Embryonic facial prominence (tissue), 1 donor: ENCODE measurements at regions not wholly inside any gene's neighbourhood (a gene's known extent, or its start where the extent isn't known, plus 50 kb on each side); places are given as distances from the start of the nearest gene placed in this dataset.

Experiments
- DNase-seq: peaks from one replicate; pipeline ENCODE4 v3.0.0-alpha.2; 2016; ENCODE audit errors: extremely low spot score

DNA sequence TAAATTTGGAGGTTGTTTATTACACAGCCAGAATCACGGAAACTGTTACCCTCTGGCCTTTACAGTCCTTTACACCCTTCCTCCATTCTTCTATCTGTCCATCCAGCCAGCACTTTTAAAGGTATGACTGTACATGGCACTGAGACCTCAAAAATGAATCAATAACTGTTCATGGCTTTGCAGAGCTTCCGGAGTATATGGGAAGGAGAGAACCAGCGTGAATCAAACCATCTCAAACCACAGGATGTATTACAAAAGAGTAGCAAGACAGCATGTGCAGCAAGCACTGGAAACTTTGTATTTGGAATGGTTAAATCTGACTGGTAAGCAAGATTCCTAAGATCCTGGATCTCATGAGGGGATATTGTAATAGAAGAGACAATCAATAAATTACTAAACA is 228.5 kb upstream of the CASK start:
- no peak for DNase-seq

DNA sequence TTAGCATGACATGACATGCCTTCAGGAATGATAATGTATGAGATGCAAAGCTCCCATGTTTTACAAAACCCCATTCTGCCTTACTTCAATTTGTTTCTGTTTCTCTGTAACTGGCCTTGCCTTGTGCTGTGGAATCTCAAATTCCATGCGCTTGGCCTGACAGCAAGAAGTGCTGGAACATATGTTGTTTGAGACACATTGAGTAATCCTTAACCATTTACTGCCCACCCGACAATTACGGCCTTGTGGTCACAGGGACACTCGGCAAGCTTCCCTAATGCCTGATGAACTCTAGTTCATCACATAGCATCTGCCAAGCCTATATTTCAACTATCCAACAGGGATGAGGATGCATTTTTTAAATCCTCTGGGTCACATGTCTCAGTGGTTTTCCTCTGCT is 226.4 kb upstream of the CASK start:
- no peak for DNase-seq

DNA sequence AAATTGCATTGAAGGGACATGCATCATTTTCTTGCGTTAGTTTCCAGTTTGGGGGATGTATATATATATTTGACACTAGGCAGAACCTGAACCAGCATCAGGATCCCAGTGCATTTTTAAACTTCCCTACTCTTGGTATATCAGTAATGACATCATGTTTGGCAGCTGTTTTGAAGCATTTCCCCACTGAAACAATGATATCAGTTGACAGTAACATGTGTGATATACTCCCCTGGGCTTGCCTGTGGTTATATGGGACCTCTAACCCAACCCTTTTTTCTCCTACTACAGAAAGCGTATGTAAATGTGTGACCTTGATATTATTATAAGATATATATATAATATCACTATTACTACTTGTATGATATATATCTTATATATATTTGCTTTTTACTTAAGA is 225.9 kb upstream of the CASK start:
- DNase-seq = no peak

DNA sequence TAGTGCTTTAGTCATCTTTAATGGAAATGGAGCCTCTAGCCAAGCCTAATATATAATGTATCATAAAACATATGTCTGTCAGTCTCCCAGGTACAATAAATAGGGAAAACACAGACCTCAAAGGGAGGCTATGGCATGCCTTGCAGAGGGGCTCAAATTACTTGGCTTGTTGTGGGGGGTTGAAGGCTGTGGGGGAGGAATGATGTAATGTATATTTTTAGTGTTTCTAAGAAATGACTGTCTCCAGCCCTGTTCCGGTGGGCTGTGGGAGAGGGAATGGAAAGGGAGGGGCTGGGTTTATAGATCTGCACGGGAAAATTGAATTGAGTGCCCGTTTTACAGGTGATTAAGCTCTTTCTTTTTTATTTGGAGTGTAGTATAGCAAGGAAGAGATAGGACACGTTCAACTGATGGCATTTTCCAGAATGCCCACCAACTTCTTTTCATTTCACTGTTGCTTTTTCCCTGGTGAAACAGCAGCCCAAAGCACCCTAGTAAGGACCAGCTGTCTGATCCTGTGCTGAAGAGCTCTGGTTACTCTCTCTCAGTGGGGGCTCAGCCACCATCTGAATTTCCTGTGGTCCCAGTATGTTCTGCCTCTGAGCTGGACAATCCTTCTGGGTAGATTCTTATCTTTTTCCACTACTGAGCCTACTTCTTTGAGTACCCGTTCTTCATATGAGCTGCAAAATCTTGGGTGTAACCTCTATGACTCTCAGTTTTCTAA is 220.7 kb upstream of the CASK start:
- DNase-seq = peak; percentile 23

DNA sequence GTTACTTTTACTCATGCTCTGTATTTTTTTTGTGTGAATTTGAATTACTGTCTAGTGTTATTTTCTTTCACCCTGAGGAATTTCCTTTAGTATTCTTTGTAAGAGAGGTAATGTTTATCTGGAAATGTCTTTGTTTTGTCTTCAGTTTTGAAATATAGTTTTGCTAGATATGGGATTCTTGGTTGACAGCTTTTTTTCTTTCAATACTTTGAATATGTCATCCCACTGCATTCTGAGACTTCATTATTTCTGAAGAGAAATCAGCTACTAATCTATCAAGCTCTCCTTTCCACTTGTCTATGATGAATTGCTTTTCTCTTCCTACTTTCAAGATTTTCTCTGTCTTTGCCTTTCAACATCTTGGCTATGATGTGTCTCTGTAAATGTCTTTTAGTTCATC is 217.0 kb upstream of the CASK start:
- no peak for DNase-seq

DNA sequence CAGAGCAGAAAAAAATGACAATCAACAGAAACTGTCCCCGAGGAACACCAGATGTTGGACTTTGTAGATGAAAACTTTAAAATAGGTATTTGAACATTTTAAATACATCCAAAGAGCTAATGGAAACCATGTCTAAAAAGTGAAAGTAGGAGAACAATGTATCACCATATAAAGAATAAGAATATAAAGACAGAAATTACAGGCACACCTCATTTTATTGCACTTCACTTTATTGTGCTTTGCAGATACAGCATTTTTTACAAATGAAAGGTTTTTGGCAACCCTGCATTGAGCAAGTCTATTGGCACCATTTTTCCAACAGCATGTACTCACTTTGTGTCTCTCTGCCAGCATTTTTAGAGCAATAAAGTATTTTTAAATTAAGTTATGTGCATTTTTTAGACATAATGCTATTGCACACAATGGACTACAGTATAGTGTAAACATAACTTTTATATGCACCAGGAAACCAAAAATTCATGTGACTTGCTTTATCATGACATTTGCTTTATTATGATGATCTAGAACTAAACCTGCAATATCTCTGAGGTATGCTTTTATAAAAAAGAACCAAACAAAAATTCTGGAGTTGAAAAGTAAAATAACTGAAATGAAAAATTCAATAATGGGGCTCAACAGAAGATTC is 212.4 kb upstream of the CASK start:
- DNase-seq = no peak

DNA sequence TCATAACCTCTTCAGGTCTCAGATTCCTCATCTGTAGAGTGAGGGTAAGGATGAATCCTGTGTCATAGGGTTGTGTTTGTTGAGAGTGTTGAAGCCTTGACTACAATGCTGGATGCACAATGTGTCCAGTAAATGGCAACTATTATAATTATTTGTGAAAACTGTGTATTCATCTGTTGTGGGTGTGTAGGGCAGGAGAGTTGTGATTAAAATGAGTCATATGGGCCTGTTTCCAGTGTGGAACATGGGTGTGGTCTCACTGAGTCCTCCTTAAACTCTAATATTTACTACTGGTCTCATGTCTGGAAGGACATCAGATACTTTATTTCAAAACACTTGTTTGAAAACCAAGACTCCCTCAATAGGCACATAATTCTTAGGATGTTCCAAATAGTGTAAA is 208.5 kb upstream of the CASK start:
- DNase-seq = no peak

DNA sequence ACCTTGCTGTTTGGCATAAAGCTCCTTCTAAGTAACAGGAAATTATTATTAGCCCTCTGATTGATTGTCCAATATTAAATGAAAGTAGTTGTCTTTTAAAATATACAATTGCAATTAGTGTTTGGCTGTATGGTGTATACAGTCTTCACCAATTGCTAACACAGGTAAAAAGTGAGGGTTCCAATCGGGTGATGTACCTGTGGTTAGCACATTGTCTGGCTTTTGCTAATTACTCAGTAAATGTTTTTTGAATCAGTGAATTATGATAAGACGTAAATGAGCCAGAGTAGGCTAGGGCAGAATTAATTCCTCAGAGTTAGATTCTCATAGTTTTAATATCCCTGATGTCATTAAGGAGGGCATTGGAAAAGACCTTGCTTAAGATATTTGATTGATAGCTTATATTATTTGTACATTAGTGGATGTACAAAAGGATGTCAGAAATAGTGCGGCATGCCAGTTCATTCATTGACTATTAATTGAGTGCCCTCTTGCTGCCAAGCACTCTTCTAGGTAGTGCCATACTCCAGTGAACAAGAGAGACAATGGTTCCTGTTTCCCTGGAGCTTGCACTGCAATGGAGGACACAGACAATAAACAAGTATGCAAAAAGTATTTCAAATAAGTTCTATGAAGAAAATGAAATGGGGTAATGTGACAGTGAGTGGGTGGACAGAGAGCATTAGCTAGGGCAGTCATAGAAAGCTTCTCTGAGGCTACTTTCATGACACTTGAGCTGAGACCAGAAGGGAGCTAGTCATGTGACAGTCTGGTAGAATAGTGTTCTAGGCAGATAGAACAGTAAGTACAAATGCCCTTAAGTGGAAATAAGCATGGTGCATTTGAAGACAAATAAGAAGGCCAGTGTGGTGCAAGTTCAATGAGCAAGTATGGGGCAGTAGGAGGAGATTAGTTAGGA is 205.9 kb upstream of the CASK start:
- DNase-seq = no peak

DNA sequence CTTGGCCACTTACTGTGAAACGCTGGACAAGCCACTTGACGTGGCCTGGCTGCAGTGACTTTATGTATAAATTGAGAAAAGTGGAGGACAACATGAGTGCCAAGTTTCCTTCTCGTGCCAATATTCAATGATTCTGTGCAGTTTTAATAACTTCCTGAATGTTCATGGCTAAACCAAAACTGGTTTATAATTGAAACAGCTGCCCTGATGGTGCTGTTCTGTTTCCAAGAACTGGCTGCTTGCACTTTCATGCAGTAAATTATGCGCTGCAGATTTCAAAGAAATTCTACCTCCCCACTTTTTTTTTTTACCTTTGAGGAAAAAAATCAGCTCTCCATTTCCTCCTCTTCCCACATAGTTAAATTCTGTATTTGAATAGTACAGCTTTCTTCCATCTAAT is 205.2 kb upstream of the CASK start:
- DNase-seq = no peak

DNA sequence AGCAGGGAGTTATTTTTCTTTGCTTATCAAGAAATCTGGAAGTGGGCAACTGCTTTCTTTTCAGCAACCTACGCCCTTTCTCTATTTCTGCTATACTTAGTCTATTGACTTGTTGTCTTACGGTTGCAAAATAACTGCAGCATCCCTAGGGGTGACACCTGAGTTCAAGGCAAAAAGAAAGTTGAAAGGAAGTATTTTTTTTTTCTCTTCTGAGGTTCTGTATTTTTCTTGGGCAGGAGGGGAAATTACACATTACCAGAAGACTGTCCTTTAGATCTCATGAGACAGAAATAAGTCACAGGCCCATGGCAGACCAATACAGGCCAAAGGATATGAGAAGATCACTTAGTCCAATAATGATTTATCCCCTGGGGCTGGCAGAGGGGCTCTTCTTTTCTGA is 204.7 kb upstream of the CASK start:
- DNase-seq = no peak

DNA sequence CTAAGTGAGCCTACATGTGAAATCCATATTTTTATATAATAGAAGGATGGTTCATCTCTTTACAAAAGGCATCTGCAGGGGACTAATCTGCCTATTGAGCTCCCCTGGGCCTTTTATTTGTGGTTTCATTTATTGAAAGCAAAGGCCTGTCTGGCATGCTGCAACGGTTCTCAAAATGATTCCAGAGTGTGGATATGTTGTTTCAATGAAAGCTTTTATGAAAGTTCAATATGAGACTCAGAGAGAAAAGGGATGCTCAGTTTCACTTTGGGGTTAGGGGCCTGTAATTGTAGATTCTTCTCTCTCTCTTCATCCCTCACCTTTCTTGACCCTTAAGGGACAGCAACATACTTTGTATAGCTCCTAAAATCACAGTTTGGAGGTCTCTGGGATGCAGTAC is 204.2 kb upstream of the CASK start:
- no peak for DNase-seq

DNA sequence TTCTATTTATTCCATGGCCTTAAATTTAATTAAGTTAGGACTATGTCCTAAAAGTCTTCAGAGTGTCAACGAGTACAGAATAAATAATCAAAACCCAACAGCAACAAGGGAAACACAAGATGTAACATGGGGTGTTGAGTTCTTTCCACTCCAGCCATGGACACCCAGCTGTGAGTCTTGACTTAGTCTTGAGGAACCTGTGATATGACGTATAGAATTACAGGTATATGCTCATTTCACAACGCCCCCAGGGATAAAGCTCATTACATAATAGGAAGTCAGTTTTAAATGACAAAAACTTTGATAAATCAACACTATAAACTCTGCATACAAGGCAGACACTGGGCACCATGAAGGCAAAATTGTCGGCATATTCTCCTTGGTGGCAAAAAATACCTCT is 200.0 kb upstream of the CASK start:
- no peak for DNase-seq

DNA sequence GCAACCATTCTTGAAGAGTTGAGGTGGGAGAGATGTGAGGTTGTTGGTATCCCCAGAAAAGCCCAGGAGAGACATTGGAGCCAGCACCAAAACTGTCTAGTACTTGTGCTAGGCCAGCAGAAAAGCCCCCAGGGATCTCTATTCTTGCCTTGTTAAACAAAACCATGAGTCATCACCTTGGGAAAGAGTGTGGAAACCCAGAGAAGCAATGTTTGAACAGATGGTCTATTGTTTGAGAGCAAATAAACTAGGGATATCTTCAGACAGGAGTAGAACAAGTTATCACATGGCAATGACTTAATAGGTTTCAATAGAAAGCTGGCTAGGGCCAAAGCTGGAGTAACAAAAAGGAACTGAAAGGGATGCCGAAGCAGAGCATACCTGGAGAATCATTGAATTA is 195.7 kb upstream of the CASK start:
- DNase-seq = no peak

DNA sequence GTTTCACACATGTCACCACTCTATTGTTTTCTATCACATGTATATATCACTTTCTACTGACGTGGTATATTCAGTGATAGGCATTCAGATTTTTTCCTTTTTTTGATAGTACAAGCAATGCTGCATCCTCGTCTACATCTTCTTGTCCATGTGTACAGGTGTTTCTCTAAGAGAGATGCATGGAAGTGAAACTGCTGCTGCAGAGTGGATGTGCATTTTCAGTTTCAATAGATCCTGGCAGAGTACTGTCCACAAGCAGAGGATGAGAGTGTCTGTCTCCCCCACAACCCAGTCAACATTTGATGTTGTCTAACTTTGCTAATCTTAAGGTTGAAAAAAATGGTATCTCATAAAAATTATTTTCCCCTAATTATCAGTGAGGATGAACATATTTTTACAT is 194.0 kb upstream of the CASK start:
- no peak for DNase-seq

DNA sequence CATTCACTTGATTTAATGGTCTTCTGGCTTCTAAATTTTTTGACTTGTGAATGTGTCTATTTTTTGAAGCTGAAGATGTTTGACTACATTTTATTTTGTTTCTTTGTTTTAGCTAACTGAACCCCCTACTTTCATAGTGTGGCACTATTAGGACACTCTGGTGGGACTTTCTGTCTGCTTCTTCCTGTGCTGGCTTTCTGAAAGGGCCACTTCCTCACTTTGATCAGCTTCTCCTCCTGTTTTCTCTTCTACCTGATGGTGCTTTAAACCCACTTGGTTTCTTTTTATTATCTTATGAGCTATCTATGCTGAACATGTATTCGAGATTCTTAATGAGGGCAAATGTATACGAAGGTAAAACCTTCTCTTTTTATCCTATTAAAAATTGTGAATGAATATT is 186.1 kb upstream of the CASK start:
- no peak for DNase-seq

DNA sequence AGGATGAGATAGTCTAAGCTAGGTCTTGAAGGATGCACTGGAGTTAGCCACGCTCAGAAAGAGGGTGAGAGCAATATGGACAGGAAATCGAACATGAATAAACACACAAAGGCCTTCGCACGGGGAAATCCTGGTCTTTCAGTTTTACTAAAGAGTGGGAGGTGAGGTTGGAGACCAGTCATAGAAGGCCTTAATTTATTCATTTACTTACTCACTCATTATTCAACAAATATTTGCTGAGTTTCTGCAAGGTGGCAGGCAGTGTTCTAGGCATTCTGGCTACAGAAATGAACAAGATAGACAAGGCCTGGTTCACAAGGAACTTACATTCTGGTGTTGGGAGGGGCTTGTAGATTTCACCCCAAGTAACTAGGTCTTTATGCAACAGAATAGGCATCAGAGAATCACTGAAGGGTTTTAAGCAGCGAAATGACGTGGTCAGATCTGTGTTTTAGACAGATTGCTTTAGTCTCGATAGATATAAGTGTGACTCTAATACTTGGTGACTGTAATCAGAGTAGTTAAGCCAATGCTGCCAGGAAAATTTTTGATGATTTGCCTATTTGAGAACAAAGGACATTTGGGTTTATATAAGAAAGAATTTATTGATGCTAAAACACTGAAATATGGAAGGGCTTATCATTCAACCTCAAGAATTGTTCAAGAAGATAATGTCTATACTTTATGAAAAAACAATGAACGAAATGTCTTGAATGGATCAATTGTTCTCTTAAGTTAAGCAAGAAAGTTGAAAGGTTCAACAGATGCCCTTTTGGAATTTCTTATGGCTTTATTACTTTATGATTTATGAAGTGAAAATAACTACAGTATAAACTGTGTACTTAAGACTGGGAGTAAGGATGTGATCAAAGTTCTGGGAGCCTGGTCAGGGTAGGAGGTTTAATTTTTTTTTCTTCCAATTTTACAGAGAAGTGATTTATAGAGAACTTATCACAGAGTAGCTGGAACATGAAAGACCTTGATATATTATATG is 184.4 kb upstream of the CASK start:
- DNase-seq = no peak

DNA sequence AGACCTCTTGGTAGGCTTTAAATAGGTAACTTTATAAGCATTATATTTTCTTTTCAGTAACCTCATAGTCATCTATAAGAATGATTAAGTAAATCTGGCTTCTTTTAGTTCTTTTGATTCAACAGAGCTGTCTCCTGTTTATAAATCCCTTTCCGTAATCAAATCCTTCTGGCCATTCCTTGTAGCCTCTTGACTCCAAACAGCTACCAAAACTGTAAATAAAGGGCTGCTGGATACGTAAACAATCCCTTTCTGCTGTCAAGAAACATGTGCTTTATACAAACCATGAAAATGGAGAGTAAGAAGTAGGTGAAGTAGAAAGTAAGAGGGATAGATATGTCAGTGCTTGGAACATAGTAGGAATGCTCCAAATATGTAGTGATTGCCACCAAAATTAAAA is 183.2 kb upstream of the CASK start:
- DNase-seq = no peak

DNA sequence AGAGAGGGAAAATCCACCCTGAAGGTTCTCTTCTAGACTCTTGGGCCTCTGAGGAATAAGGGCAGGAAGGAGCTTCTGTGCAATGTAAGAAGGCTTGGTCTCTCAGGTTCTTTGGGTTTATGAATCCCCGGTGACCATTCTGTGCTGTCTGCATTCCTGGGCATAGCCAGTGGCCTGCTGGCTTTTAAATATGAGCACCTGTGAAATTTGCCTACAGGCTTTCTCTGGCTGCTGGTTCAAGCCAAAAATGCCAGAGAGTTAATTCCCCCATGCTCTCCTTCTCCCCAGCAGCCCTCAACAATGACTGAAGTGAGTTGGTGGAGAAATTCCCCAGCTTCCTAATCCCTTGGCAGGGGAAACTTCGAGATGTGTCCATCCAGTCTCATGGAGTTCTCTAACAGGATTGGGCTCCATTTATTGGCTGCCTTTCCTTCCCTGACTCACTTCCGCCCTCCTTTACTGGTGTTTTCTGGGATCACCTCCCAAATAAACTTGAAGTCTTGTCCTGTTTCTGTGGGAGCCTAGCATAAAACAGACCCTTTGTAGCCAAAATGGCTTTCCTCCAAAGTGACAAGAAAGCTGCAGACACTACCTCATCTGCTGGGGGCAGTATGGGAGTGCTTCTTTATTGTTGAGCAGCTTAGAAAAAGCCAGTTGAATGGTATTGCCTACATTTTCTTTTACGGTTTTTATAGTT is 179.4 kb upstream of the CASK start:
- no peak for DNase-seq

DNA sequence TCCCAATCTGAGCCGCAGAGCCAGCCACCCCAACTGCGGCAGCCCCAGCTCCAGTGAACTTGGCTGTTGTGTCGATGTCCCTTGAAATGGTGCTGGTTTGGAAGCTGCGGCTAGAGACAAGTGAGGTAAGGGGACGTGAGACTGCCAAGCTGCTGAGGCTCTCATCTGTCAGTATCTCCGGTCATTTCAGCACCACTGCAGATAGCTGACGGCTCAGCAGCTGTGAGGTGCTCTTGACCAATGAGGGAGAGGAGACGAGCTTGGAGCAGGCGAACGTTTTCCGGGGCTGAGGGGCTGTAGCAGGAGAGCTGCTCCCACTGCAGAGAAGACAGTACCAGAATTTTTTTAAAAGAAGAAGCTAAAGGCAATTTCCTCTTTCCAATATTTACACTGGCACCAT is 175.5 kb upstream of the CASK start:
- no peak for DNase-seq

DNA sequence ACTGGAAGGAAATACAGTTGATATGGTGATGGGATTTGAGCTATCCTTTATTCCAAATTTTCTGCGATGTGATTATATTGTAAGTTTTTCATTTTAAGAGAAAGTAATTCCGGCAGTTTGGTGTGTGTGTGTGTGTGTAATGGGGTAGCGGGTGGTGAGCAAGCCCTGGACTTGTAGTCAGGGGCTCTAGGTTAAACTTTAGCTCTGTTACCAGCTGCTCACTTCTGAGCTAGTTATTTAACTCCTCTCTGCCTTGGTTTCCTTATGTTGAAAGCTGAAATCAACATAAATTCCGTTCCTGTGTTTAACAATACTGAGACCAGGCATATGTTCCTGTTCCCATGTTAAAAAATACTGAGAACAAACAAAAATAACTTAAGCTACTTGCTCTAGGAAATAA is 174.1 kb upstream of the CASK start:
- DNase-seq = no peak
